Colonic mucosa (tissue), 4 donors: ENCODE measurements at regions not wholly inside any gene's neighbourhood (a gene's known extent, or its start where the extent isn't known, plus 50 kb on each side); places are given as distances from the start of the nearest gene placed in this dataset.

ENCODE experiments used
- DNase-seq: peaks from one replicate; pipeline ENCODE4 v3.0.0-alpha.2; 2020
- H3K27ac ChIP-seq: fragments of 200-600 bp; one replicate; pipeline ENCODE4 v1.8.0; 2021
- H3K27me3 ChIP-seq: fragments of 200-600 bp; one replicate; pipeline ENCODE4 v1.8.0; 2021
- H3K36me3 ChIP-seq: fragments of 200-600 bp; one replicate; pipeline ENCODE4 v1.8.0; 2021
- H3K4me1 ChIP-seq: fragments of 200-600 bp; one replicate; pipeline ENCODE4 v1.8.0; 2021; ENCODE audit warnings: mild to moderate bottlenecking
- H3K4me3 ChIP-seq: fragments of 200-600 bp; one replicate; pipeline ENCODE4 v1.8.0; 2021
- H3K9ac ChIP-seq, 2 donors: one replicate each; pipeline ENCODE4 v1.7.0; 2013; ENCODE audit warnings: control low read depth in 2 of 2, low read depth in 2 of 2, low read length in 2 of 2
- H3K9me3 ChIP-seq: fragments of 200-600 bp; one replicate; pipeline ENCODE4 v1.8.0; 2021
- CTCF ChIP-seq: fragments of 200-600 bp; IDR thresholded peaks from one replicate; pipeline ENCODE4 v1.8.0; 2022; ENCODE audit warnings: antibody characterized with exemption, mild to moderate bottlenecking
- intact Hi-C: fragments of 100-400 bp; cut with DNase I; formaldehyde crosslinking; loops from one replicate; pipeline ENCODE4 v1.14.1; 2022
- donor health status: healthy.
- donor health status: DM: no; HTN: no; CAD: no.
- donor health status: DM: no; HTN: no; CAD: no.

- Histone ChIP-seq H3K36me3 (no peaks in the 10 kb centered on the region), H3K27me3 (no peaks in the 10 kb centered on the region), H3K4me3 (no peak overlapping the region), H3K9ac (no peak overlapping the region), H3K4me1 (no peaks in the 10 kb centered on the region), H3K27ac (no peak overlapping the region), H3K9me3 (no peaks in the 10 kb centered on the region)
- no peak for DNase-seq
- intact Hi-C loops: no loop called here
- TF ChIP-seq CTCF: no peak
Observed at GRCh38 chr2:117432746-117433145, 381.7 kb upstream of the DDX18 start.

GRCh38 chr2:117436697-117437096, 377.8 kb upstream of the DDX18 start:
- Histone ChIP-seq H3K4me1 (no peaks in the 10 kb centered on the region), H3K27me3 (no peaks in the 10 kb centered on the region), H3K27ac (no peak overlapping the region), H3K9me3 (no peaks in the 10 kb centered on the region), H3K9ac (no peak overlapping the region), H3K36me3 (no peaks in the 10 kb centered on the region), H3K4me3 (no peak overlapping the region)
- TF ChIP-seq CTCF: no peak
- intact Hi-C loops: no loop called here
- DNase-seq: peak; percentile 42

GRCh38 chr2:117470311-117471095, 344.0 kb upstream of the DDX18 start:
- no peak overlapping the region for H3K9ac ChIP-seq
- H3K9me3 ChIP-seq: no peaks in the 10 kb centered on the region
- no peak overlapping the region for H3K27ac ChIP-seq
- no peaks in the 10 kb centered on the region for H3K36me3 ChIP-seq
- TF ChIP-seq CTCF: peak; percentile 47
- no peaks in the 10 kb centered on the region for H3K4me1 ChIP-seq
- no peaks in the 10 kb centered on the region for H3K27me3 ChIP-seq
- peak; percentile 49 for DNase-seq
- no peak overlapping the region for H3K4me3 ChIP-seq
- intact Hi-C loops: loop anchor here (5.0 kb wide), 3 partner anchors 67 to 317 kb away; no protein-coding TSS in a partner anchor

GRCh38 chr2:117481608-117482007, 332.9 kb upstream of the DDX18 start:
- H3K36me3 ChIP-seq: no peaks in the 10 kb centered on the region
- no peak overlapping the region for H3K27ac ChIP-seq
- H3K4me3 ChIP-seq: no peak overlapping the region
- no peak for DNase-seq
- no peak for TF ChIP-seq CTCF
- H3K27me3 ChIP-seq: no peaks in the 10 kb centered on the region
- H3K9ac ChIP-seq: no peak overlapping the region
- no peaks in the 10 kb centered on the region for H3K4me1 ChIP-seq
- no peaks in the 10 kb centered on the region for H3K9me3 ChIP-seq
- intact Hi-C loops: no loop called here

- H3K4me1 ChIP-seq: no peaks in the 10 kb centered on the region
- H3K9ac ChIP-seq: no peak overlapping the region
- H3K27ac ChIP-seq: no peak overlapping the region
- H3K9me3 ChIP-seq: no peaks in the 10 kb centered on the region
- H3K27me3 ChIP-seq: no peaks in the 10 kb centered on the region
- intact Hi-C loops: no loop called here
- H3K36me3 ChIP-seq: no peaks in the 10 kb centered on the region
- no peak for TF ChIP-seq CTCF
- H3K4me3 ChIP-seq: no peak overlapping the region
- no peak for DNase-seq
Observed at GRCh38 chr2:117485588-117485987, 328.9 kb upstream of the DDX18 start.
